ENCODE measurements at regions not wholly inside any gene's neighbourhood (a gene's known extent, or its start where the extent isn't known, plus 50 kb on each side); places are given as distances from the start of the nearest gene placed in this dataset.

GRCh38 chr3:110685630-110686029, 386.0 kb upstream of the NECTIN3 start:
- TF ChIP-seq POLR2A (IDR thresholded peaks at IDR 0.05), result no peak
- TF ChIP-seq CTCF (IDR thresholded peaks at IDR 0.05), result no peak

Data from Peyer's patch (tissue), 4 donors.